Calu3 (cell line): ENCODE measurements at regions not wholly inside any gene's neighbourhood (a gene's known extent, or its start where the extent isn't known, plus 50 kb on each side); places are given as distances from the start of the nearest gene placed in this dataset.

Experiments used
- BruUV-seq: library from RNA; stranded (reverse); fragments of 400-500 nt; replicated peaks from 2 replicates; lab custom pipeline; 2021; lab: Mats Ljungman, UMichigan
- CTCF ChIA-PET: fragments of 300-600 bp; sonication (Branson Sonifier 250); formaldehyde crosslinking; loops from one replicate; lab custom pipeline; 2022; ENCODE audit warnings: antibody characterized with exemption; lab: Charles Lee
- DNase-seq: peaks from one replicate; pipeline ENCODE4 v3.0.0; 2022
- H3K27ac Mint-ChIP-seq: one replicate; pipeline ENCODE4 v1.8.0; 2022; ENCODE audit warnings: mixed read lengths; ENCODE audit not compliant: unreplicated experiment
- H3K27me3 Mint-ChIP-seq: one replicate; pipeline ENCODE4 v1.8.0; 2022; ENCODE audit warnings: mixed read lengths; ENCODE audit not compliant: unreplicated experiment
- H3K36me3 Mint-ChIP-seq: one replicate; pipeline ENCODE4 v1.8.0; 2022; ENCODE audit warnings: mild to moderate bottlenecking, moderate library complexity, mixed read lengths; ENCODE audit not compliant: insufficient read depth, unreplicated experiment
- H3K4me1 Mint-ChIP-seq: one replicate; pipeline ENCODE4 v1.8.0; 2022; ENCODE audit warnings: mild to moderate bottlenecking, low read depth, mixed read lengths; ENCODE audit not compliant: unreplicated experiment
- H3K4me3 Mint-ChIP-seq: one replicate; pipeline ENCODE4 v1.8.0; 2022; ENCODE audit warnings: mild to moderate bottlenecking, low read depth, moderate library complexity, mixed read lengths; ENCODE audit not compliant: unreplicated experiment
- H3K9me3 Mint-ChIP-seq: one replicate; pipeline ENCODE4 v1.8.0; 2022; ENCODE audit warnings: low read depth, mixed read lengths; ENCODE audit not compliant: unreplicated experiment
- CTCF ChIP-seq: fragments of 200-600 bp; IDR thresholded peaks from one replicate; pipeline ENCODE4 v1.8.0; 2022; ENCODE audit warnings: antibody characterized with exemption; ENCODE audit not compliant: unreplicated experiment
- intact Hi-C: fragments of 100-400 bp; cut with micrococcal nuclease; formaldehyde crosslinking; loops from one replicate; pipeline ENCODE4 v1.10.0; 2022; ENCODE audit not compliant: unreplicated experiment

- no TSS peak for BruUV-seq
- intact Hi-C loops: no loop called here
- DNase-seq: no peak
- Mint-ChIP-seq H3K36me3 (no peaks in the 10 kb centered on the region), H3K9me3 (no peaks in the 10 kb centered on the region), H3K27ac (no peak overlapping the region), H3K27me3 (no peaks in the 10 kb centered on the region), H3K4me3 (no peak overlapping the region), H3K4me1 (no peaks in the 10 kb centered on the region)
- no peak for TF ChIP-seq CTCF
- CTCF ChIA-PET: no interaction called here
Measured at GRCh38 chr12:3929875-3930615, 56.8 kb upstream of the PARP11 start.

DNA sequence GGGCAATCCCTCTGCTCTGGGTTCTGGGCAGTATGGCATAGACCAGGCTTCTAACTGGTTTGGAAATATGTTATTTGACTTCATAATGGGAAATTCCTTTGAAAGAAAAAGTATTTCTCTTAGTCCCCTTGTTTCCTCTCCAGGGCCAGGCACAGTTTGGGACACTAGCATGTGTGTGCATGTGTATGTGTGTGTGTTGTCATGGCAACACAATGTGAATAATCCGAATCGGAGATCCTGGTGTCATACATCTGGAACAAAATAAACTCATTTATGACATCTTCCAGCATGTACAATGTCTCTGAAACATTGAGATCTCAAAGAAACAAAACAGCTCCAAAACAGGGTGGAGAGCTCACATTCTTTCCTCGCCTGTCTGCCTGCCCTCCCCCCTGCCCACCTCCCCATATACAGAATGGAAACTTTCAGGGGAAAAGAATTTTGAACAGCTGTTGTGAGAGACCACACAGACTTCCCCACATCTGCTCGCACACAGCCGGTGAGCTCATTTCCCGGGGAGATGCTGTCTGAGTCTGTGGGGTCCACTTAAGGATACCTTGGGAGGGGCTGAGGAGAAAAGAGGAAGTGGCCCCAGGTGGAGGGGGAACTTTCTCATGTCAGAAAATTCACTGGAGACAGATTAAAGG lies 55.5 kb upstream of the PARP11 start:
- Mint-ChIP-seq H3K36me3 (no peaks in the 10 kb centered on the region), H3K4me1 (no peaks in the 10 kb centered on the region), H3K27me3 (no peaks in the 10 kb centered on the region), H3K9me3 (no peaks in the 10 kb centered on the region), H3K27ac (no peak overlapping the region), H3K4me3 (no peak overlapping the region)
- no peak for TF ChIP-seq CTCF
- CTCF ChIA-PET: no interaction called here
- intact Hi-C loops: no loop called here
- no TSS peak for BruUV-seq
- no peak for DNase-seq

GRCh38 chr12:3925621-3926020 lies 52.4 kb upstream of the PARP11 start:
- CTCF ChIA-PET: no interaction called here
- Mint-ChIP-seq H3K36me3 (no peaks in the 10 kb centered on the region), H3K27ac (no peak overlapping the region), H3K9me3 (no peaks in the 10 kb centered on the region), H3K4me1 (no peaks in the 10 kb centered on the region), H3K27me3 (no peaks in the 10 kb centered on the region), H3K4me3 (no peak overlapping the region)
- no peak for DNase-seq
- BruUV-seq: no TSS peak
- no peak for TF ChIP-seq CTCF
- intact Hi-C loops: no loop called here

DNA sequence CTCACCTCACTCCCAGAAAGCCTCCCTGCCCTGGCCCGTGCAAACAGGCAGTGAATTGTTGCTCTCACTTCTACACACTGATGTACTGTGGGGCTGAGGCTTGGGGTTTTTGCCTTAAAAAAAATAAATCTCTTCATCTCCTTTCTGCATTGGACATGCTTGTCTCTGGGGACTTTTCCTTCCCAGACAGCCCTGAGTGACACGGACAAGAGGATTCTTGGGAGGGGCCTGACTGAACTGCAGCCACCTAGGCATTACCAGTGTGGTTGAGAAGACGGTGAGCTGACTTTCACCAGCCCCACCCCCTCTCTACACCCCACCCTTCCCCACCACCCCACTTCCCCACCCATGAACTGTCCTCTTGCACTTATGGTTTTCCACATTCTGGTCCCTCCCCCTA lies 51.6 kb upstream of the PARP11 start:
- BruUV-seq: no TSS peak
- no peaks in the 10 kb centered on the region for H3K27me3 Mint-ChIP-seq
- no peak for DNase-seq
- intact Hi-C loops: no loop called here
- CTCF ChIA-PET: interaction anchor here (0.6 kb wide), 1 partner anchor 10 kb away, joined by 7 read pairs; no protein-coding TSS in a partner anchor
- H3K9me3 Mint-ChIP-seq: no peaks in the 10 kb centered on the region
- TF ChIP-seq CTCF: no peak
- H3K4me1 Mint-ChIP-seq: no peaks in the 10 kb centered on the region
- H3K4me3 Mint-ChIP-seq: no peak overlapping the region
- no peak overlapping the region for H3K27ac Mint-ChIP-seq
- no peaks in the 10 kb centered on the region for H3K36me3 Mint-ChIP-seq
